Parathyroid adenoma (tissue), 2 donors: ENCODE measurements at regions not wholly inside any gene's neighbourhood (a gene's known extent, or its start where the extent isn't known, plus 50 kb on each side); places are given as distances from the start of the nearest gene placed in this dataset.

Experiments
- H2AFZ ChIP-seq: fragments of 300-600 bp; sonication (generic); one replicate; pipeline ENCODE4 v1.7.0; 2017; ENCODE audit warnings: antibody characterized with exemption, mild to moderate bottlenecking
- H3K27ac ChIP-seq: fragments of 300-600 bp; sonication (generic); one replicate; pipeline ENCODE4 v1.7.0; 2017
- H3K27me3 ChIP-seq: fragments of 300-600 bp; sonication (generic); one replicate; pipeline ENCODE4 v1.7.0; 2017; ENCODE audit warnings: low read length; ENCODE audit not compliant: control insufficient read depth, insufficient read depth
- H3K36me3 ChIP-seq: fragments of 300-600 bp; sonication (generic); one replicate; pipeline ENCODE4 v1.7.0; 2017; ENCODE audit warnings: low read length; ENCODE audit not compliant: control insufficient read depth, insufficient read depth
- H3K4me1 ChIP-seq: fragments of 300-600 bp; sonication (generic); one replicate; pipeline ENCODE4 v1.7.0; 2017; ENCODE audit warnings: control low read depth
- H3K4me2 ChIP-seq: fragments of 300-600 bp; sonication (generic); one replicate; pipeline ENCODE4 v1.7.0; 2017; ENCODE audit warnings: low read length
- H3K4me3 ChIP-seq: fragments of 300-600 bp; sonication (generic); one replicate; pipeline ENCODE4 v1.7.0; 2017; ENCODE audit warnings: low read depth, low read length
- H3K79me2 ChIP-seq: fragments of 300-600 bp; sonication (generic); one replicate; pipeline ENCODE4 v1.7.0; 2017; ENCODE audit warnings: control low read depth
- H3K9ac ChIP-seq: fragments of 300-600 bp; sonication (generic); one replicate; pipeline ENCODE4 v1.7.0; 2017; ENCODE audit warnings: mild to moderate bottlenecking
- H3K9me3 ChIP-seq: fragments of 300-600 bp; sonication (generic); one replicate; pipeline ENCODE4 v1.7.0; 2017; ENCODE audit warnings: low read length; ENCODE audit not compliant: control insufficient read depth
- TF ChIP-seq, protein P1 (sequence below): fragments of 300-600 bp; sonication (generic); IDR thresholded peaks from one replicate; pipeline ENCODE4 v1.7.0; 2017; ENCODE audit warnings: antibody characterized with exemption, mild to moderate bottlenecking
- donor health status: primary hyperparathyroidism.

- no peaks in the 10 kb centered on the region for H3K9me3 ChIP-seq
- no peak overlapping the region for H3K27ac ChIP-seq
- no peak overlapping the region for H3K4me2 ChIP-seq
- H3K9ac ChIP-seq: no peak overlapping the region
- no peaks in the 10 kb centered on the region for H3K79me2 ChIP-seq
- H3K4me1 ChIP-seq: no peaks in the 10 kb centered on the region
- no peak overlapping the region for H3K4me3 ChIP-seq
- TF ChIP-seq, protein P1, sequence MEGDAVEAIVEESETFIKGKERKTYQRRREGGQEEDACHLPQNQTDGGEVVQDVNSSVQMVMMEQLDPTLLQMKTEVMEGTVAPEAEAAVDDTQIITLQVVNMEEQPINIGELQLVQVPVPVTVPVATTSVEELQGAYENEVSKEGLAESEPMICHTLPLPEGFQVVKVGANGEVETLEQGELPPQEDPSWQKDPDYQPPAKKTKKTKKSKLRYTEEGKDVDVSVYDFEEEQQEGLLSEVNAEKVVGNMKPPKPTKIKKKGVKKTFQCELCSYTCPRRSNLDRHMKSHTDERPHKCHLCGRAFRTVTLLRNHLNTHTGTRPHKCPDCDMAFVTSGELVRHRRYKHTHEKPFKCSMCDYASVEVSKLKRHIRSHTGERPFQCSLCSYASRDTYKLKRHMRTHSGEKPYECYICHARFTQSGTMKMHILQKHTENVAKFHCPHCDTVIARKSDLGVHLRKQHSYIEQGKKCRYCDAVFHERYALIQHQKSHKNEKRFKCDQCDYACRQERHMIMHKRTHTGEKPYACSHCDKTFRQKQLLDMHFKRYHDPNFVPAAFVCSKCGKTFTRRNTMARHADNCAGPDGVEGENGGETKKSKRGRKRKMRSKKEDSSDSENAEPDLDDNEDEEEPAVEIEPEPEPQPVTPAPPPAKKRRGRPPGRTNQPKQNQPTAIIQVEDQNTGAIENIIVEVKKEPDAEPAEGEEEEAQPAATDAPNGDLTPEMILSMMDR: no peak
- H3K27me3 ChIP-seq: no peaks in the 10 kb centered on the region
- no peaks in the 10 kb centered on the region for H3K36me3 ChIP-seq
- H2AFZ ChIP-seq: no peak overlapping the region
Measured at GRCh38 chr9:82495884-82496777, 507.6 kb downstream of the SPATA31D1 start.

- Histone ChIP-seq H3K9me3 (no peaks in the 10 kb centered on the region), H3K36me3 (no peaks in the 10 kb centered on the region), H3K4me1 (no peaks in the 10 kb centered on the region), H3K27me3 (no peaks in the 10 kb centered on the region), H3K4me2 (no peak overlapping the region), H3K27ac (no peak overlapping the region), H3K79me2 (no peaks in the 10 kb centered on the region), H3K9ac (no peak overlapping the region), H2AFZ (no peak overlapping the region), H3K4me3 (no peak overlapping the region)
- TF ChIP-seq, protein P1: no peak
Measured at GRCh38 chr9:82498541-82499317, 510.2 kb downstream of the SPATA31D1 start.

GRCh38 chr9:82499337-82499736, 510.8 kb downstream of the SPATA31D1 start:
- Histone ChIP-seq H3K9me3 (no peaks in the 10 kb centered on the region), H3K4me3 (no peak overlapping the region), H3K27ac (no peak overlapping the region), H3K79me2 (no peaks in the 10 kb centered on the region), H3K9ac (no peak overlapping the region), H2AFZ (no peak overlapping the region), H3K36me3 (no peaks in the 10 kb centered on the region), H3K4me2 (no peak overlapping the region), H3K27me3 (no peaks in the 10 kb centered on the region), H3K4me1 (no peaks in the 10 kb centered on the region)
- TF ChIP-seq, protein P1: no peak

DNA sequence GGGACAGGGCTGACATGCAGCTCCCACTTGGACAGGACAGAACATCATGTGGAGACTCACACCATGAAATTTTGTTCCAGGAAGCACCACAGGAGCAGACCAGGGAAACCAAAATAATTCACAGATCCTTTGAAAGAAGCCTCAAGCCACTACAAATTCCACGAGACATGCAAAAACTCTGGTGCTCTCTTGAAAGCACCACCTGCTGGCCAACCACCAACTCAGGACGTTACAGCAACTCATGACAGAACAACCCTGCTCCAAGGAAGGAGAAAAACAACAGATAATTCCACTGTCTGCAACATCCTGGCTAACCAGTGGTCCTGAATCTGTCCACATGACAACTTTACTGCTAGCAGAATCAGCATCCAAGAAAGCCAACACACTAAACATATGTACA, 516.0 kb downstream of the SPATA31D1 start:
- Histone ChIP-seq H3K4me2 (no peak overlapping the region), H3K36me3 (no peaks in the 10 kb centered on the region), H3K27me3 (no peaks in the 10 kb centered on the region), H3K4me1 (no peaks in the 10 kb centered on the region), H3K9ac (no peak overlapping the region), H3K27ac (no peak overlapping the region), H3K4me3 (no peak overlapping the region), H3K79me2 (no peaks in the 10 kb centered on the region), H2AFZ (no peak overlapping the region), H3K9me3 (no peaks in the 10 kb centered on the region)
- TF ChIP-seq, protein P1: no peak
